ENCODE measurements at regions not wholly inside any gene's neighbourhood (a gene's known extent, or its start where the extent isn't known, plus 50 kb on each side); places are given as distances from the start of the nearest gene placed in this dataset.
"Not testable (repeated sequence)": the region's sequence is repeated elsewhere in the genome, so short reads cannot be mapped to it uniquely, and the experiment has no call there.

GRCh38 chr4:79248610-79249009 is 77.3 kb downstream of the NAA11 start:
- no peaks in the 10 kb centered on the region for H3K9me2 ChIP-seq (replicated peaks; ENCODE audit: low read length)
- no peak overlapping the region for H3K4me3 ChIP-seq (ENCODE audit: low read length)
- no peak overlapping the region for H3K9ac ChIP-seq (ENCODE audit: low read length)
- no peak overlapping the region for H3K27ac ChIP-seq (ENCODE audit: low read length)
- no TSS peak for BruUV-seq (replicated peaks)
- intact Hi-C loops (cut with micrococcal nuclease): no loop called here
- ChIA-PET CTCF (no interaction called here), POLR2A (ENCODE audit: unreplicated experiment) (no interaction called here)
- no peaks in the 10 kb centered on the region for H3K27me3 ChIP-seq (ENCODE audit: low read length)
- H3F3A ChIP-seq (ENCODE audit: low read length, unreplicated experiment): no peaks in the 10 kb centered on the region
- no peaks in the 10 kb centered on the region for H3K9me3 ChIP-seq (ENCODE audit: low read length)
- DNase-seq (no peak), ATAC-seq (no peak)
- no peak for TF ChIP-seq EZH2phosphoT487 (IDR thresholded peaks at IDR 0.05; ENCODE audit: borderline replicate concordance, low read length)
- no peak for TF ChIP-seq EZH2 (IDR thresholded peaks at IDR 0.05; ENCODE audit: low read length, unreplicated experiment)
- no peak for TF ChIP-seq CTCF (conservative IDR thresholded peaks at IDR 0.05; ENCODE audit: low read depth, low read length)
- H3K79me2 ChIP-seq (ENCODE audit: low read length): no peaks in the 10 kb centered on the region
- no peak overlapping the region for H2AFZ ChIP-seq (ENCODE audit: low read length)
- H3K4me1 ChIP-seq (ENCODE audit: insufficient read depth, low read length): no peaks in the 10 kb centered on the region
- no peaks in the 10 kb centered on the region for H3K36me3 ChIP-seq (ENCODE audit: low read depth, low read length)
- no peak overlapping the region for H3K4me2 ChIP-seq (ENCODE audit: low read length)
- H4K20me1 ChIP-seq (ENCODE audit: low read length): no peaks in the 10 kb centered on the region

- ATAC-seq (no peak), DNase-seq (no peak)
- POLR2A ChIA-PET (ENCODE audit: unreplicated experiment): no interaction called here
- CTCF ChIA-PET: no interaction called here
- TF ChIP-seq CTCF (conservative IDR thresholded peaks at IDR 0.05; ENCODE audit: low read depth, low read length) (no peak), EZH2phosphoT487 (IDR thresholded peaks at IDR 0.05; ENCODE audit: borderline replicate concordance, low read length) (no peak), EZH2 (IDR thresholded peaks at IDR 0.05; ENCODE audit: low read length, unreplicated experiment) (no peak)
- H3K9me3 ChIP-seq (ENCODE audit: low read length): no peaks in the 10 kb centered on the region
- no peak overlapping the region for H3K4me3 ChIP-seq (ENCODE audit: low read length)
- no peaks in the 10 kb centered on the region for H3K36me3 ChIP-seq (ENCODE audit: low read depth, low read length)
- BruUV-seq (replicated peaks): no TSS peak
- no peak overlapping the region for H3K4me2 ChIP-seq (ENCODE audit: low read length)
- H2AFZ ChIP-seq (ENCODE audit: low read length): no peak overlapping the region
- H4K20me1 ChIP-seq (ENCODE audit: low read length): no peaks in the 10 kb centered on the region
- no peaks in the 10 kb centered on the region for H3K27me3 ChIP-seq (ENCODE audit: low read length)
- H3K9me2 ChIP-seq (replicated peaks; ENCODE audit: low read length): no peaks in the 10 kb centered on the region
- intact Hi-C loops (cut with micrococcal nuclease): no loop called here
- H3K9ac ChIP-seq (ENCODE audit: low read length): no peak overlapping the region
- H3F3A ChIP-seq (ENCODE audit: low read length, unreplicated experiment): no peaks in the 10 kb centered on the region
- no peaks in the 10 kb centered on the region for H3K4me1 ChIP-seq (ENCODE audit: insufficient read depth, low read length)
- H3K27ac ChIP-seq (ENCODE audit: low read length): no peak overlapping the region
- no peaks in the 10 kb centered on the region for H3K79me2 ChIP-seq (ENCODE audit: low read length)
Observed at GRCh38 chr4:79247695-79248394, 78.0 kb downstream of the NAA11 start.

GRCh38 chr4:79245200-79245940 is 80.5 kb downstream of the NAA11 start:
- CTCF ChIA-PET; H3K27ac ChIP-seq (ENCODE audit: low read length); intact Hi-C loops (cut with micrococcal nuclease); H3K36me3 ChIP-seq (ENCODE audit: low read depth, low read length); H3K9me2 ChIP-seq (replicated peaks; ENCODE audit: low read length); ATAC-seq; H3F3A ChIP-seq (ENCODE audit: low read length, unreplicated experiment); H3K4me2 ChIP-seq (ENCODE audit: low read length); H3K27me3 ChIP-seq (ENCODE audit: low read length); H3K4me3 ChIP-seq (ENCODE audit: low read length); DNase-seq; H3K9me3 ChIP-seq (ENCODE audit: low read length); BruUV-seq (replicated peaks); H3K9ac ChIP-seq (ENCODE audit: low read length); H4K20me1 ChIP-seq (ENCODE audit: low read length); H3K4me1 ChIP-seq (ENCODE audit: insufficient read depth, low read length); H2AFZ ChIP-seq (ENCODE audit: low read length); POLR2A ChIA-PET (ENCODE audit: unreplicated experiment); H3K79me2 ChIP-seq (ENCODE audit: low read length): not testable (repeated sequence)

All from PC-3 (cell line).